ENCODE measurements at regions not wholly inside any gene's neighbourhood (a gene's known extent, or its start where the extent isn't known, plus 50 kb on each side); places are given as distances from the start of the nearest gene placed in this dataset.

DNA sequence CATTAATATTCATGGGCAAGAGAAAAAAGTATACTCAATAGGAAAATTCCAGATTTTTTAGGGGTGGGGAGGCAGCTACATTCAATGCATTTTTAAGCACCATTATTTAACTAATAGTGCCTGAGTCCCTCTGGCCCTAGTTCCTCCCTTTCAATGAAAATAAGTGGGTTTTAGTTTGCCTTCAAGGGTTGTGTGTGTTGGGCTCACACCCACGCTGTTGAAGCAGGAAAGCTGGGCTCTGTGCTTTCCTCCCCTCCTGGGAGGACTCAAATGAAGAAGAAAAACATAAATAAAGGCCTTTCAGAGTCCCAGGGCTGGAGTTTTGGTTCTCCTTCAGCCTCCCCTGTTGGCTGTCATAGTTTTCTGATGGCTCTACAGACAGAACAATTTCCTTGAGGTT, 366.2 kb downstream of the MIAT start:
- no peak for DNase-seq

DNA sequence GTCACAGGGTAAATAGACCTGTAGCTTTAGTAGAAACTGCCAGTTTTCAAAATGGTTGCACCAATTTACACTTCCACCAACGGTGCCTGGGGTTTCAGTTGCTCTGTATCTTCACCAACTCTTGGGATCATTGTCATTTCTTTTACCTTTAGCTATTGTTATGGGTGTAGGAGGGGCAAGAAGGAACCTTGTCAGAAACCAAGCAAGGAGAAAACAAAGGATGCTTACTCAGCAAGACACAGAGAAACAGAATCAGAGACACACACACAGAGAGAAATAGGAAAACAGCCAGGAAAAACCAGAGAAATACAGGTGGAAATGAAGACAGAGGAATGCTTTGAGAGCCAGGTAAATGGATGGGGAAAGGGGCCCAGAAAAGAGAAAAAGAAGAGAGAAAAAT, 367.6 kb downstream of the MIAT start:
- DNase-seq: no peak

DNA sequence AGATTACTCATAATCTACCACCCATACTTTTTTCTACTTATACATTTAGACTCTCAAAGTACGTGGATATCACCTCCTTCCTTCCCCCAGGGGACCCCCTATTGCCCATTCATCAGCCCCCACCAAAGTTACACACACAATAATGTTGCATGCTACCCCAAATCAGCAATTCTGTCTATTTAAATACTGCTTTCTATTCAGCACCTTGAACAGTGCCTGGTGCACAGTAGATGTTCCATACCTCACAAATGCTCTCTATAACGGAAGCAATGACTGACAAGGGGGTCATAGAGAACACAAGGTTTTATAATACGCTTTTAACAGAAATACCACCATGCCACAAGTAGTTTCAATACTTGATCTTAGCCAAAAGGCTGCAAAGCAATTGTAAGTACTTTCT, 370.7 kb downstream of the MIAT start:
- no peak for DNase-seq

DNA sequence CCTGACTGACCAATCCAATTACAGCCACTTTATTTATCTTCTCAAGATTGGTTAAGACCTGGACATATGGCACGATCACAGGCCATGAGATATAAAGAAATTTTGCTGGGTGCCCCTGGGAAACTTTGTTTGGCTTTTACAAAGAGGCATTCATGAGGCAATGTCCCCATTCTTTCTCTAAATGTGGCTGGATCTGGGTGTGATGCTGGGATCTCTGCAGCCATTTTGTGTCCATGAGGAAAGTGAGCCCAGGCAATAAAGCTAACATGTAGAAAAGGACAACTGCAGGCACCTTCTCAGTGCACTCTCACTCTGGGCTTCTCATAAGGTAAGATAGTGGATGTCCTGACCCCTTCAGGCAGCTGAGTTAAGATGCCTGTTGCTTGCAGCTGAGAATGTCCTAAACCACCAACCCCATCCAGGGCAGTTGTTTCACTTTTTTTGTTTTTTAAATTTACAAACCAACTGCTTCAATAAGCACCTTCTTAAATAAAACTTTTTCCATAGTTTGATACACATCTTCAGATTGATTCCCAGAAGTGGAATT, 372.3 kb downstream of the MIAT start:
- no peak for DNase-seq

DNA sequence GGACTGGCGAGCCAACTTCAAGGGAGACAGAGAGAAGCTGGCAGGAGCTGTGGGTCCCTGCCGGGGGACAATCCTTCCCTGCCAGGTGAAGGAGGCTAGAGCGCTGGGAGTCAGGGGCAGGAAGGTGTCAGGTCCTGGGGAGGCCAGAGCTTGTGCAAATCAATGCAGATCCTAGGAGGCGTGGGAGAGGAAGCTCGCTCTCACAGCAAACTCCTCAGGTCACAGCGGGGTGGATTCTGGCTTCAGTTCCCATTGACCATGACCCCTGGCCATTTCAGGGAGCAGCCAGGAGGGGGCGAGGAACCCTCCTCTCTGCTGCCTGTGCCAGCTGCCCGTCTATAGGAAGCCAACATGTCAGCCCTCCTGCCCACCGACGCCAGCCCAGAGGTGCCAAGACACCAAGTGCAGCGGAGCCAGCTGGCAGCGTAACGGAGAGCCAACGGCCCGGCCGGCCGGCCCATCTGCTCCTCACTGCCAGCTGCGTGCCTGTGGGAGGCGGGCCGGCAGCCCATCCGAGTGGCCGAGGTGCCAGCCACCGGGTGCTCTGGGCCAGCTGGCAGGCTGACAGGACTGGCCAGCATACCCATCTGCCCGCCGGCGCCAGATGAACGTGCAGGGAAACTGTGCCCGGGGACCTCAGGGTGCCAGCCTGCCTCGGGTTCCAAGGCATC, 374.8 kb downstream of the MIAT start:
- DNase-seq: no peak

DNA sequence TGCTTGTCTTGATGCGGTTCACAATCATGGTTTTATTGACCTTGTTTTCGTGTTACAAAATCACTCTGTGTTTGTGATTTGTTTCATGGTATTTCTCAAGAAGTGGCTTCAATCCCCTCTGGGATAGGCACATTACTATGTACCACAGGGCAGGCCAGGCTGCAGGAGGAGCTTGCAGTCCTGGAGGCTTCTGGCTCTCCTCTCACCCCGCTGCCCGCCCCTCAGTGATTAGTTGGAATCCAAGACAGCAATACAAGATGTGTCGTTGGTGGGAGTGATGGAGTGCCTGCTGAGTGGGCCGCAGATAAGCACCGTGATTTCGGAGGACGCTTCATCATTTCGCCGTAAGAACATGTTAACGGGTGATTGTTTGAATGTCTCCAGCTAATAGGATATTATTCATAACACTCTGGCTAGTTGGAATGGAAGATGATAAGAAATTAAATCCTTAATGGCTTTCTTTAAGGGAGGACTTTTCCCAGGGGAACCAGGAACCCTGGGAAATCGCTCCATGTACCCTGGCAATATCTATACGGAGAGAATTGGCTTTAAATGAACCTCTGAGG, 384.4 kb downstream of the MIAT start:
- no peak for DNase-seq

DNA sequence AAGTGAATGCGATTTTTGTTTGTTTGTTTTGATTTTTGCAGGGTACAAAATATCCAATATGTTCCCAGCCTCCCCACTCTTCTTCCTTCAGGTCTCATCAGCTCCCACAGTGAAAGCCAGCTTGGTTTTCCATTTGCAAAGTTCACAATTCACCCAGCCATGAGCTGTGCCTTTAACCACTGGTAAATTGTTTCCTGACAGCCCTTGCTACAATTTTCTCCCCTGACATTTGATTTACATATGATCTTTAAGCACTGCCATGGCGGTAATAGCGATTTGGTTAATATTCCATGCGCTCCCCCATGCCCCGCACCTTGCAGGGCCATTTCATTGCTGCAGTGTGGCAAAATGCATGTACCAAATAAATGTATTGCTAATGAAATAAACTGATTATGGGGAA, 385.9 kb downstream of the MIAT start:
- no peak for DNase-seq

DNA sequence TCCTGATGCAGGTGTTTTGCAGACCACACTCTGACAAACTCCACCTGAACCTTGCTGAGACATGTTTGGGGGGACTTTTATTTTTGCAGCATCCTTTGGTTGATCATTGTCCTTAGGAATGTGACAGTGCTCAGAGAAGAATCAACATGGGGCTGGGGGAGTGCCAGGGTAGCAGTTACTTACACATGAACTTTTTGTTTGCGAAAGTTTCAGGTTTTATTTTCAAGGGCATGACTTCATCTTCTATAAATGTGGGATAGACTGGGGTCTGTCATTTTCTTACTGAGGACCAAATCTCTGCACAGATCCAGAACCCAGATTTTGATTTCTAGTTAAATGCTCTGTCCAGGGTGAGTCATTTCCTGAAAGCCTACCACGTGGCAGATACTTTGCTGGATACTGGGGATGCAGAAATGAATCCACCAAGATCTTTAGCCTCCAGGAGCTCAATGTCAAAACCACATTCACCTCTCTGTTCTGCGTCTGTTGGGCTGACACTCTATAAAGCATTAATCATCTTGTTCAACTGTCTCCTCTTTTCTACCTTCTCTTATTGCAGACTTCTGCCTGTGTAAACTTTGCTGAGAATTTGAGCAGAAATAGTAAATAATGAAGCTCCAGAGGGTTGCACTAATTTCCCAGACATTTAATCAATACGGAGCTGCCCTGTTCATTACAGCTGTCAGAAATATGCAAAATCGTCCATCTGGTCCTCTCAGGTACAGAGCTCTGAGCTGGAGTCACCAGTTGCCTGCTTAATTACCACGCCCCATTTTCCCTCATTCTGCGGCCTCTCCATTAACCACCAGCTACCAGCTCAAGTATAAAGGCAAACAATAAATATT, 387.9 kb downstream of the MIAT start:
- DNase-seq: no peak

DNA sequence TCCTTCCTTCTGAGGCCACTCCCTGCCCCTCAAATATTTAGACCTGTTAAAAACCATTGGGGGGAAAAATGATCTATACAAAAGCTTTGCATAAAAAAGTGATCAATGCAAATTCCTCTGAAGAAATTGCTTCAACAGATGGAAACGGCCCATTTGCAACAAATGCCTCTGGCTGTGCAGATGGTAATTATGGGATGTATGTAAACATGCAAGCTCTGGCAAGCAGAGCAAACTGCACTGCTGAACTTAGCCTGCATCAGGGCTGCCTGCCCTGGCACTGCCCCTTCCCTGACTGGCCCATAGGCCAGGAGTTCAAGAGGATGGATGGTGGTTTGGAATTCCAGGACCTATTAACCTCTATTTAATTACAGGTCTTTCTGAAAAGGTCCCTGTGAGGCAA, 388.7 kb downstream of the MIAT start:
- DNase-seq: no peak

DNA sequence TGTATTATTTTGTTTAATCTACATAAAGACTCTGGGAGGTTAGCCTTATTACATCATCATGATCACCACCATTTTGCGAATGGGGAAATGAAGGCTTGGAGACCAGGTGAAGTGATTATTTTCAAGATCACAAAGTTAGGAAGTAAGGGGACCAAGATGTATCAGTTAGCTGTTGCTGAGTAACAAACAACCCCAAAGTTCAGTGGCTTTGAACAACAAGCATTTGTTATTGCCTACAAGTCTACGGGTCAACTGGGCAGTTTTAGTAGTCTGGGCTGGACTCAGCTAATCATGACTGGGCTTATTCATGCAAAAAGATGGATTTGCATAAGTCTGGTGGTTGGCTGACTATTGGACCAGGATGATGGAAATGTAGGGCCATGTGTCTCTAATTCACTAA, 389.2 kb downstream of the MIAT start:
- no peak for DNase-seq

DNA sequence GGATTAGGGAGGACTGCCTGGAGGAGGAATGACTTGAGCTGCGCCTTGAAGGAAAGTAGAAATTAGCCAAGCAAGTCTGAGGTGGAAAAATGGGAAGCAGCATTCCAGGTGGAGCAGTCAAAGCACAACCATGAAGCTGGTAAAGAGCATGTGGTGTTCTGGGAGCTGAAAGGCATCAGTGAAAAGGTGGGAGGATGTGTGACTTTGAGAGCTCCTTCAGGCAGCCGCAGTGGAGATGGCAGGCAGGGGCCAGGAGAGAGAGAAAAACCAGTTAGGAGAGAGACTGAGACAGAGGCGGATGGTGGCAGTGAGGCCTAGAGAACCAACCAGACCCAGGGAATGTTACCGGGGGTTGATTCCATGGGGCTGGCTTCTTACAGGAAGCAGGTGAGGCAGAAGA, 393.4 kb downstream of the MIAT start:
- no peak for DNase-seq

DNA sequence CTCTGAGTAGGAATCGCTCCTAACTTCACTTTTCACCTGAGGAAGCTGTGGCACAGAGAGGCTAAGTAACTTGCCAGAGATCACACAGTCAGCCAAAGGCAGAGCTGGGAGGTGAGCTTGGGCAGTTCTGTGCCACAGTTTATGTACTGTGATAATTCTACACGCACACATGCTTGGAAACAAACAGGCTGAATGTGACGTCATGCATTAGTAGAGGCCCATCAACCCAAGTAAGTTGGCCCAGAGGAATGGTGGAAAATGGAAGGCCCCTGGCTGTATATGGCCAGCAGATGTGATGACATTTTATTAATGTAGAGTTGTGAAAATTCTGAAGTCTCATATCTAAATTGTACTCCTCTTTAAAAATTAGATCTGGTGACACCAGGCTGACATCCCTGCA, 394.0 kb downstream of the MIAT start:
- no peak for DNase-seq

DNA sequence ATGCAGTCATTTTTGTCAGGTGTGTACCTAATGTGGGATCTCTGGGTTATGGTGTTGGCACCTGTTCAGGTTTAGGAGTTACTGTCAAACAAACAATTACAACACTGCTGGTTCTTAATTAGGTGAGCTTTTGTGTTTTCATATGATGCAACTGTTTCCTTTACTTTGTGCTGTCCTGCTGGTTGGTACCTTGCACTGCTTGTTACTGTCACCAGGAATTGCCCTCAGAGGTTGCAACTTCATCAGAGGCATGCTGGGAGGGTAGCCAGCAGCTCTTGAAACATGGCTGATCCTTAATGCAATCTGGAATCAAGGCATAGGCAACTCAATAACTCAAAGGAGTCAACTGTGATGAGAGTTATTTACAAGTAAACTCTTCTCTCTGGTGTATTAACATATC, 400.3 kb downstream of the MIAT start:
- DNase-seq: no peak

DNA sequence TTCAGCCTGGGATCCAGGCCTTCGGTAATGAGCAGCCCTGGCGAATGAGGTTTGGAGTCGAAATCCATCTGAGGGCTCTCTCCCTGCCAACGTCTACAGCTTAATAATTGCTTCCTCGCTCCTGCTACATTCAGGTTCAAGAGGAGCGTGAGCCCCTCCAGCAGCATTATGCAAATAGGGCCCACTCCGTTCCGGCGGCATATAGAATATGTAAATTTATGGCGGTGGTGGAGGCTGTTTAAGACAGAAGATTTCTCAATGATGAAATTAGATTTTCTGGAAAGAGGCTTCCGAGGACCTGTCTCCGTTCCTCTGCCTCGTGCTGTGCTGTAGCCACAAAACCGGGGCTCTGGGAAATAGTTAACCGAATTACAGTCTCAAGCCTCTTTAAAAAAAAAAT, 402.8 kb downstream of the MIAT start:
- no peak for DNase-seq

DNA sequence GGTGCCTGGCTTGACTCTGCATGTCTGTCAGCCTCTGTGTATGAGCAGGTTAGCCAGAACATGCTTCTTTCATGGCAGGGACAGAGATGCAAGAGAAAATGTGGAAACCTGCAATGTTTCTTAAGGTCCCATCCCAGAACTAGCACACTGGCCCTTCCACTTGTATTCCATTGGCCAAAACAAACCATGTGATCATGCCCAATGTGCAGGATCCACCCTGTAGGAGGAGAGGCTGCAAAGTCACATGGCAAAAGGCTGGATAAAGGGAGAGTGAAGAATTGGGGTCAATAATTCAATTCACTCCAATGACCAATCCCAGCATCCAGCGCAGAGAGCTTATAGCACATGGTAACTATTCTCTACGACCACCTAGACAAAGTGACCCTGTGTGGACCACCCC, 405.5 kb downstream of the MIAT start:
- no peak for DNase-seq

DNA sequence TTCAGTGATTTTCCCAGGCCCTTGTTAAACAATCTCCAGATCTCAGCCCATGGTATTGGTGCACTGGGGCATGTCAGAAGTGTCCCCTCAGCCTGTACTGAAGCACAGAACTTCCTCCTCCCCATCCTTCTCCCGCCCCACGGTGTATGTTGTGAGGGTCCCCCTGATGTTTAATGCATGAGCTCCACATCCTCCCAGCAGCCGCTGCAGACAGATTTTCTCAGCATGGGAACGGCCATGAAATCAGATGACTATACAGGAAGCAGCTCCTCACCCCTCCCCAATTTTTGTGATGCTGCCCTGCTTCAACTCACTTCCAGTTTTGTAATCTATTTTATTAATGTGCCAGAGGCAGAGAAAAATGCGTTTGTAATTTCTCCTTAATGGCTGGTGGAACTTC, 406.0 kb downstream of the MIAT start:
- DNase-seq: no peak

DNA sequence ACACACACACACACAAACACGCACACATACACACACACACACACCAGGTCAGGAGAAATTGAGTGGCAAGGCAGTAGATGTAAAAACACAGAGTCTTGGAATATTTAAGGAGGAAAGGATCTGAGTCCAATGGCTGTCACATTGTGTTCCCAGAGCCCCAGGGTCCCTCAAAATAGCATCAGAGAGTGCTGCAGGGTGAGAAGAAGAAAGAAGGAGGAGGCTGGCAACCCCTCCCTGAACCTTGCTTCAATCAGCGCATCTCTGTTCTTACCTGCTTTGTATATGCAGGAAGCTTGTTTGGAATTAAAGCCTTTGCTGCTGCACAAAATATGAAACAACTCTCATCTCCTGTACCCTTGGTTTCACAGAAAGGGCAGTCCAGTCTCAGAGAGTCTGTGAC, 406.5 kb downstream of the MIAT start:
- no peak for DNase-seq

DNA sequence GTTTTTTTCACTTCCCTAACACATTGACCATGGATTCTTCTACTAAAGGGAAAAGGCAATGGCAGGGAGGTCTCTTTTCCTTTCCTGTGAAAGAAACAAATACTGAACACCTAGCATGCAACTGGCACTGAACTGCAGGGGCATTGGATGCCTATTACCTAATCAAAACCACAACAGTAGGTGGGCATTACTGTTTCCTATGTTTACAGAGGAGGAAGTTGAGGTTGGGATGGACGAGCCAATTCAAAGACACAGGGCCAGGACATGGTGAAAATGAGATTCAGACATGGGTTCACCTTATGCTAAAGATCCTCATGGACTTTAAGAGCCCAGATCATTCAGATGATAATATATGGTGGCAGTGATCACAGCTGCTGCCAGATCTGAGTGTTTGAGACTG, 407.0 kb downstream of the MIAT start:
- no peak for DNase-seq

DNA sequence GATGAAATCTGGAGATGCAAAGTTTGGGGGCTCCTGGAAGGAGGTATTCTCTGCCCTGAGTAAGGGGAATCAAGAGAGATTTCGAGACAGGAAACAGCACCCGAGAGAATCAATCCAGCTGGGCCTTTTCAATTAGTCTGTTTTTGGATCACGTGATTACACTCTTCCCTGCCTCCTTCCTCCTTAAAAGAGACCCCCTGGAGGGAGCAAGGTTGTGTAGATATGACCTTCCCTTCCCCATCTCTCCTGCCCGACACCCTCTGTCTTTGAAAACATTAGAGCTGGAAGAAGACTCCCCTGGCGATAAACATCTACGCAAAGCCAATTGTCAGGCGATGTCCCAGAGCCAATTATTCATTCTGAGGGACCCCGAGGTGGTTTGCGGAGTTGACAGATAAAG, 407.9 kb downstream of the MIAT start:
- DNase-seq: no peak

DNA sequence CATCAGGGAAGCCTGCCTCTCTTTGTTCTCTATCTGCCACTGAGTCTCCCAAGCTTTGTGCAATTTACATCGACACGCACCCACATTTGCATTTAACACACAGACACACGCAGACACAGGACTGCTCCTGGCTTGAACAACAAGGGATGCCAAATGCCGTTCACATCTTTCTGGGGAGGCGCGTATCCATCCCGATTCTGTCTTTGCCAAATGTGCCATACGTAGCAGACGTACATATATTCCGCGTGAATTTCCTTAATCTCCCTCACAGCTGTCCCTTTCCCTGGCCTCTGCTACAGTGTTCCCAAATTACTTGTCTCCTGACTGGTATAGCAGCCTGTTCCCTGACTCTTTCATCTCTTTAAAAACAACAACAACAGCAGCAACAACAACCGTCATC, 409.5 kb downstream of the MIAT start:
- no peak for DNase-seq

DNA sequence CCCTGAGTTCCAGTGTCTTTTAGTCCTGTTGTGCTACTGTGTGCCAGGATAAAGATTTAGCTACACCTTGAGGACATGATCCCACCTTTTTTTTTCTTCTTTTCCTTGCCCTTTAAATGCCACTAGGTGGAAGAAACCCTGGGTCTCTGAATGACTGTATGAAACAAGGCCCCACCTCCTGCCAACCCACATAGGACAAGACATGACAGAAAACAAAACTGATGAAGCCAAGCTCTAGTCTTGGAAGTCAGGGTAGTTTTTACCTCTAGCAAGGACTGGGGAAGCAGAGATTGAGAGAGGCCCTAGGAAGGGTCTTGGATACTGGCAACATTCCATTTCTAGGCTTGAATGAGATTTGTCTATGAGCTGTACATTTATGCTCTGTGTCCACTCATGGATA, 410.7 kb downstream of the MIAT start:
- no peak for DNase-seq

DNA sequence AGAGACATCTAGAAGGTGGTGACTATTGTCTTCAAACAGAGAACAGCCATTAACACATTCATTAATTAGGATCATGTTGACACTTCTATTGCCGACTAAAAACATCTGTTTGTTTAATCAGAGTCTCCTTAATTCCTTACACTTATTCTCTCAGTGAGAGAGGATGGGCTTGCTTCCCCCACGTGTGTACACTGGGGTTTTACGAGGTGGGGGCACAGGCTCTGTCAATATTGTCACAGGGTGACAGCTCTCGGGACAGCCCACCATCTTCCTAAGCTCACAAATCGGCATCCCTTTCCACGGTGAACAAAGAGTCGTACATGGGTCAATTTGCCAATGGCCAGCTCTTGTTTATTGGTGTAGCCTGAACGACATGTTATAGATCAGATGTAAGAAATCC, 413.2 kb downstream of the MIAT start:
- DNase-seq: no peak

DNA sequence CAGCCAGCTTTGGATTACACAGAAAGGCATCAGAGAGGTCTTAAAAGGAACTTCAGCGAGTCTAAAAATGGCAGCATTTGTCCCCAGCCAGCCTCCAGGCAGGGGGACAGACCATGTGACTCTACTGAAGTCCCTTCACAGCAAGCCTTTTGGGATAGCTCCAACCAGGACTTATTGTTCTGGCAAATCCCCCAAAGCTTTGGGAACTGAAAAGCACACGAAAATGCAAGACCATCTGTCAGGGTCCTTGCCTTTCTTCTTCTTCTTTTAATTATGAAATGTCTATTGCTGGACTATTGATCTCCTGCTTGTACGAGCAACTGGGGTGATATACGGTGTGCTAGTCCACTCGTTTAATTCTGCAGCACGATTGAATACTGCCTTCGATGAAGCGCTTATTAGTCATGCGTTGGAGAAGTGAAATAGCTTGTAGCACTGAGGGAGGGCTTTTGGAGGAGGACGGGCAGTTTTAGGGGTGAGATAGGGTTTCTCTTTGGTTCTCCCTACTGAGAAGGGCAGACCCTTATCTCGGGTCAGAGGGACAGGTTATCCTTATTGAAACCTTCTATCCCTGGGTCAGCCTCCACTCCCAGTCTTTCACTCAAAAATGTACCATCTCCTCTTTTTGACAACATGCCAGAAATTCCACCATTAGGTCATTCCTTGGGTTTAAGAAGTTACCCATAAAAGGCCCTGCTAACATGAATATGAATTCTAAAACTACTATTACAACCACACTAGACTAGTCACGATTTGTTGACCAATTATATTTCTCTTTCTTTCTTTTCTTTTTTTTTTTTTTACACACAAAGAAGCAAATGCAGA, 416.4 kb downstream of the MIAT start:
- no peak for DNase-seq

All from activated CD4-positive, alpha-beta T cell treated with anti-CD3 and anti-CD28 coated beads for 4 hours (primary cell).